ENCODE measurements at regions not wholly inside any gene's neighbourhood (a gene's known extent, or its start where the extent isn't known, plus 50 kb on each side); places are given as distances from the start of the nearest gene placed in this dataset.
"Not testable (repeated sequence)": the region's sequence is repeated elsewhere in the genome, so short reads cannot be mapped to it uniquely, and the experiment has no call there.

DNA sequence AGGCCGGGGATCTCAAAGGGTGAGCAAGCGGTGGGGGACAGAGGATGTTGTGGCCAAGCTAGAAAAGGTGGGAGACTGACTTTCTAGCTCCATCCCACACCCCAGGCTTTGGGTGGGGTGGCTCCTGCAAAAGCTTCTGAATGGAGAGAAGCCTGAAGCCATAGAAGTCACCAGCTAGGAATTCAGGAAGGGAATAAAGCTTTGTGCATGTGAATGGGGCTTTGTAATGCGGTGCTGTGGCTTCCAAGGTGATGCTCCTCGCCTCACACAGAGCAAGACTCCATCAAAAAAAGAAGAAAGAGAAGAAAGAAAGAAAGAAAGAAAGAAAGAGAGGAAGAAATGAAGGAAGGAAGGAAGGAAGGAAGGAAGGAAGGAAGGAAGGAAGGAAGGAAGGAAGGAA lies 237.0 kb downstream of the CDY2A start:
- not testable (repeated sequence) for ATAC-seq (replicated peaks); H3K27me3 Mint-ChIP-seq; DNase-seq; H3K36me3 Mint-ChIP-seq; H3K9me3 Mint-ChIP-seq; H3K4me1 Mint-ChIP-seq; H3K27ac Mint-ChIP-seq; H3K4me3 Mint-ChIP-seq

GRCh38 chrY:18271126-18271525 lies 245.5 kb downstream of the CDY2A start:
- H3K27me3 Mint-ChIP-seq; H3K36me3 Mint-ChIP-seq; H3K9me3 Mint-ChIP-seq; H3K4me3 Mint-ChIP-seq; DNase-seq; ATAC-seq (replicated peaks); H3K4me1 Mint-ChIP-seq; H3K27ac Mint-ChIP-seq: not testable (repeated sequence)

- not testable (repeated sequence) for H3K4me1 Mint-ChIP-seq, H3K4me3 Mint-ChIP-seq, H3K9me3 Mint-ChIP-seq
These were observed 252.2 kb upstream of the HSFY1 start for GRCh38 chrY:18294353-18294752.

DNA sequence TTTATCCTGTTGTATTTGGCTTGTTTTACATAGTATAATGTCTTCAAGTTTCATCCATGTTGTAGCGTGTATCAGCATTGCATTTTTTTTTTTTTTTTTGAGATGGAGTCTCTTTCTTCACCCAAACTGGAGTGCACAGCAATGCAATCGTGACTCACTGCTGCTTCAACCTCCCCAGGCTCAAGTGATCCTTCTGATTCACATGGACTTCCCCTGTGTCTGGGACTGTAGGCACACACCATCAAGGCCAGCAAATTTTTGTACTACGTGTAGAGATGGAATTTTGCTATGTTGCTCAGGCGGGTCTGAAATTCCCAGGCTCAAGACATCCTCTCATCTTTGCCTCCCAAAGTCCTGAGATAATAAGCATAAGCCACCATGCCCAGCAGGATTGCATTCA lies 248.1 kb upstream of the HSFY1 start:
- H3K9me3 Mint-ChIP-seq; H3K4me3 Mint-ChIP-seq; ATAC-seq (replicated peaks); DNase-seq; H3K4me1 Mint-ChIP-seq; H3K36me3 Mint-ChIP-seq; H3K27ac Mint-ChIP-seq; H3K27me3 Mint-ChIP-seq: not testable (repeated sequence)

More at GRCh38 chrY:18294353-18294752, 252.2 kb upstream of the HSFY1 start:
- ATAC-seq (replicated peaks); DNase-seq; H3K36me3 Mint-ChIP-seq; H3K27me3 Mint-ChIP-seq; H3K27ac Mint-ChIP-seq: not testable (repeated sequence)

DNA sequence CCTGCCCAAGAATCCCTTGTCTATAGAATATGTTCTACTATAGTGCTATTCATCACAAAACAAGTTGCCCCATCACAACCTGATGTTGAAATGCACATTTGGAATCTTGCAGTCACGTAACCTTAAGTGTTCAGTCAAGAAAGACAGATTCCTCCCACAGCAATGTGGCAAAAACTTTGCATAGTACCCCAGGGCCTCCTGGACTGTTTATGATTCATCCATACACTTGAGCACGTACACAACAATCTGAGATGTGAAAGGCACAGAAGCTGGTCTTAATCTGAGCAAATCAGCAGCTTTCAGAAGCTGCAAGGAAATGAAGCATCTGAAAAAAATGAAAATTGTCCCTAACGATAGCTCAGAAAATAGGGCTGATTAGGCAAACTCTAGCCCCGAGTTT lies 240.2 kb upstream of the HSFY1 start:
- H3K4me3 Mint-ChIP-seq; ATAC-seq (replicated peaks): not testable (repeated sequence)

GRCh38 chrY:18311853-18312252 lies 234.7 kb upstream of the HSFY1 start:
- not testable (repeated sequence) for H3K9me3 Mint-ChIP-seq; H3K27ac Mint-ChIP-seq; H3K27me3 Mint-ChIP-seq; H3K4me1 Mint-ChIP-seq; H3K36me3 Mint-ChIP-seq; ATAC-seq (replicated peaks); DNase-seq; H3K4me3 Mint-ChIP-seq

More for the DNA sequence above, 240.2 kb upstream of the HSFY1 start:
- not testable (repeated sequence) for H3K27ac Mint-ChIP-seq, H3K9me3 Mint-ChIP-seq, H3K36me3 Mint-ChIP-seq, H3K27me3 Mint-ChIP-seq, H3K4me1 Mint-ChIP-seq, DNase-seq

GRCh38 chrY:18325499-18326279 lies 220.8 kb upstream of the HSFY1 start:
- H3K27me3 Mint-ChIP-seq, H3K4me1 Mint-ChIP-seq, H3K4me3 Mint-ChIP-seq, DNase-seq, H3K36me3 Mint-ChIP-seq, H3K9me3 Mint-ChIP-seq, H3K27ac Mint-ChIP-seq: not testable (repeated sequence)
- ATAC-seq (replicated peaks) = peak in 1 of 2 donors; percentile 83

GRCh38 chrY:18326280-18326875 lies 220.1 kb upstream of the HSFY1 start:
- not testable (repeated sequence) for H3K4me3 Mint-ChIP-seq, H3K36me3 Mint-ChIP-seq, H3K9me3 Mint-ChIP-seq, H3K27me3 Mint-ChIP-seq, H3K4me1 Mint-ChIP-seq, DNase-seq, H3K27ac Mint-ChIP-seq
- peak in 1 of 2 donors; percentile 73 for ATAC-seq (replicated peaks)

GRCh38 chrY:18342496-18342895 lies 204.0 kb upstream of the HSFY1 start:
- ATAC-seq (replicated peaks) = not testable (repeated sequence)

More at GRCh38 chrY:18342496-18342895, 204.0 kb upstream of the HSFY1 start:
- not testable (repeated sequence) for H3K9me3 Mint-ChIP-seq, H3K27ac Mint-ChIP-seq, H3K36me3 Mint-ChIP-seq, DNase-seq, H3K27me3 Mint-ChIP-seq, H3K4me1 Mint-ChIP-seq, H3K4me3 Mint-ChIP-seq

Measured in stimulated activated naive B cell treated with anti-CD40 and anti-IgM and Interleukin-4, amounts not matched to agents 10 μg/mL and 1 μg/mL and 100 μg/mL, for 72 hours (primary cell).